ENCODE measurements at regions not wholly inside any gene's neighbourhood (a gene's known extent, or its start where the extent isn't known, plus 50 kb on each side); places are given as distances from the start of the nearest gene placed in this dataset.

- Histone ChIP-seq H4K91ac (ENCODE audit: insufficient read depth, low read depth, low read length) (no peak overlapping the region), H2AK9ac (replicated peaks; ENCODE audit: low read depth, low read length, poor library complexity) (peak overlapping the region; percentile 7), H3K27ac (ENCODE audit: insufficient read depth, low read length) (no peak overlapping the region), H3K4me2 (ENCODE audit: low read depth, low read length) (no peak overlapping the region), H2BK15ac (ENCODE audit: low read depth, low read length) (no peak overlapping the region), H3K9ac (ENCODE audit: low read depth, low read length) (no peak overlapping the region), H4K5ac (ENCODE audit: low read depth, low read length) (no peak overlapping the region), H2BK5ac (ENCODE audit: low read depth, low read length, poor library complexity, severe bottlenecking) (no peak overlapping the region), H2AFZ (replicated peaks; ENCODE audit: low read length, poor library complexity) (no peak overlapping the region), H2BK120ac (ENCODE audit: low read depth, low read length) (no peak overlapping the region), H2BK20ac (ENCODE audit: low read depth, low read length) (no peak overlapping the region), H3K56ac (ENCODE audit: extremely low read depth, insufficient read depth, low read length) (no peak overlapping the region), H2AK5ac (ENCODE audit: low read depth, low read length) (no peak overlapping the region), H3K4me3 (ENCODE audit: insufficient read depth, low read depth, low read length) (no peak overlapping the region), H3K9me3 (ENCODE audit: control insufficient read depth, insufficient read depth, low read length) (no peaks in the 10 kb centered on the region), H3K9me1 (ENCODE audit: insufficient read depth, low read length) (no peaks in the 10 kb centered on the region), H4K20me1 (ENCODE audit: insufficient read depth, low read length) (no peaks in the 10 kb centered on the region), H3K4me1 (ENCODE audit: control insufficient read depth, insufficient read depth, low read length) (no peaks in the 10 kb centered on the region), H3K4ac (ENCODE audit: low read depth, low read length) (no peak overlapping the region), H3K23ac (ENCODE audit: low read depth, low read length) (no peak overlapping the region), H3K18ac (ENCODE audit: low read depth, low read length) (no peak overlapping the region), H3K79me1 (ENCODE audit: low read depth in 1 of 2, low read length in 2 of 2) (no peaks in the 10 kb centered on the region), H3K14ac (replicated peaks; ENCODE audit: low read depth, low read length) (no peak overlapping the region), H3K36me3 (ENCODE audit: control insufficient read depth, insufficient read depth, low read length) (no peaks in the 10 kb centered on the region), H3K27me3 (ENCODE audit: control insufficient read depth, insufficient read depth, low read length) (no peaks in the 10 kb centered on the region), H4K8ac (ENCODE audit: low read depth in 2 of 2, low read length in 2 of 2) (no peak overlapping the region)
- no CpG with 5 or more reads among the region's 2 CpGs for WGBS, 2 experiments (ENCODE audit: extremely low coverage in 2 of 2, insufficient read length in 1 of 2)
- in situ Hi-C loops (cut with MboI; ENCODE audit: low sequenced_read_pairs): no loop called here
- ATAC-seq (ENCODE audit: low read depth): no peak
- TF ChIP-seq MAFK (IDR thresholded peaks at IDR 0.05; ENCODE audit: low read depth, low read length) (peak; percentile 87), CTCF (conservative IDR thresholded peaks at IDR 0.05; ENCODE audit: low read depth, low read length) (no peak), NFE2L2 (IDR thresholded peaks at IDR 0.05; ENCODE audit: low read depth, low read length) (peak; percentile 73)
- intact Hi-C loops (cut with micrococcal nuclease): no loop called here
- dilution Hi-C loops (cut with HindIII; ENCODE audit: low sequenced_read_pairs, unreplicated experiment): no loop called here
- no peak for DNase-seq
- ChIA-PET POLR2A (ENCODE audit: unreplicated experiment) (interaction anchor here (0.6 kb wide), 1 partner anchor 20 kb away, joined by 4 read pairs; no protein-coding TSS in a partner anchor), CTCF (no interaction called here)
- BruUV-seq (replicated peaks): no TSS peak
Observed at GRCh38 chr1:116268211-116268610, 104.8 kb upstream of the ATP1A1 start.
